ENCODE measurements at regions not wholly inside any gene's neighbourhood (a gene's known extent, or its start where the extent isn't known, plus 50 kb on each side); places are given as distances from the start of the nearest gene placed in this dataset.

DNA sequence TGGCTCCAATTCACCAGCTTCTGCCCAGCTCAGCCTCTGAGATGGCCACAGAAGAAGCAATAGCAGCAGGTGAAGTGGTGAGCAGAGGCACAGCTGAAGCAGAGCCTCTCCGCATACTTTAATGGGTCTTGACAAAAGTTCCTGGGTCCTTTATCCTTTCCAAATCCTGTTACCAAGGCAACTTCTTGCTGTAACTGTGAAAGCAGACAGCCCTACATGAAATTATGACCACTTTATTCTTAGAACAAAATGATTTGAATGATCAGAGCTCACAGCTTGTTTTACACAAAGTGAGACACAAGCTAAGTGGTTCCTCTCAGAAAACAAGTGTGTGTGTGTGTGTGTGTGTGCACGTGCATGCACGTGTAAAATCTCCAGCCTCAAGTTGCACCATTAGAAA, 245.6 kb downstream of the HTR7 start (continued):
- TF ChIP-seq, protein P1, sequence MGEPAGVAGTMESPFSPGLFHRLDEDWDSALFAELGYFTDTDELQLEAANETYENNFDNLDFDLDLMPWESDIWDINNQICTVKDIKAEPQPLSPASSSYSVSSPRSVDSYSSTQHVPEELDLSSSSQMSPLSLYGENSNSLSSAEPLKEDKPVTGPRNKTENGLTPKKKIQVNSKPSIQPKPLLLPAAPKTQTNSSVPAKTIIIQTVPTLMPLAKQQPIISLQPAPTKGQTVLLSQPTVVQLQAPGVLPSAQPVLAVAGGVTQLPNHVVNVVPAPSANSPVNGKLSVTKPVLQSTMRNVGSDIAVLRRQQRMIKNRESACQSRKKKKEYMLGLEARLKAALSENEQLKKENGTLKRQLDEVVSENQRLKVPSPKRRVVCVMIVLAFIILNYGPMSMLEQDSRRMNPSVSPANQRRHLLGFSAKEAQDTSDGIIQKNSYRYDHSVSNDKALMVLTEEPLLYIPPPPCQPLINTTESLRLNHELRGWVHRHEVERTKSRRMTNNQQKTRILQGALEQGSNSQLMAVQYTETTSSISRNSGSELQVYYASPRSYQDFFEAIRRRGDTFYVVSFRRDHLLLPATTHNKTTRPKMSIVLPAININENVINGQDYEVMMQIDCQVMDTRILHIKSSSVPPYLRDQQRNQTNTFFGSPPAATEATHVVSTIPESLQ (CRISPR knock-in tag; IDR thresholded peaks at IDR 0.05): no peak
- TF ChIP-seq KAT7 (CRISPR knock-in tag; IDR thresholded peaks at IDR 0.05; ENCODE audit: borderline replicate concordance) (no peak), GRHL2 (CRISPR knock-in tag; IDR thresholded peaks at IDR 0.05; ENCODE audit: insufficient replicate concordance, severe bottlenecking) (no peak)
- TF ChIP-seq, protein P2, sequence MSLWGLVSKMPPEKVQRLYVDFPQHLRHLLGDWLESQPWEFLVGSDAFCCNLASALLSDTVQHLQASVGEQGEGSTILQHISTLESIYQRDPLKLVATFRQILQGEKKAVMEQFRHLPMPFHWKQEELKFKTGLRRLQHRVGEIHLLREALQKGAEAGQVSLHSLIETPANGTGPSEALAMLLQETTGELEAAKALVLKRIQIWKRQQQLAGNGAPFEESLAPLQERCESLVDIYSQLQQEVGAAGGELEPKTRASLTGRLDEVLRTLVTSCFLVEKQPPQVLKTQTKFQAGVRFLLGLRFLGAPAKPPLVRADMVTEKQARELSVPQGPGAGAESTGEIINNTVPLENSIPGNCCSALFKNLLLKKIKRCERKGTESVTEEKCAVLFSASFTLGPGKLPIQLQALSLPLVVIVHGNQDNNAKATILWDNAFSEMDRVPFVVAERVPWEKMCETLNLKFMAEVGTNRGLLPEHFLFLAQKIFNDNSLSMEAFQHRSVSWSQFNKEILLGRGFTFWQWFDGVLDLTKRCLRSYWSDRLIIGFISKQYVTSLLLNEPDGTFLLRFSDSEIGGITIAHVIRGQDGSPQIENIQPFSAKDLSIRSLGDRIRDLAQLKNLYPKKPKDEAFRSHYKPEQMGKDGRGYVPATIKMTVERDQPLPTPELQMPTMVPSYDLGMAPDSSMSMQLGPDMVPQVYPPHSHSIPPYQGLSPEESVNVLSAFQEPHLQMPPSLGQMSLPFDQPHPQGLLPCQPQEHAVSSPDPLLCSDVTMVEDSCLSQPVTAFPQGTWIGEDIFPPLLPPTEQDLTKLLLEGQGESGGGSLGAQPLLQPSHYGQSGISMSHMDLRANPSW (CRISPR knock-in tag; conservative IDR thresholded peaks at IDR 0.05; ENCODE audit: low read depth): no peak

DNA sequence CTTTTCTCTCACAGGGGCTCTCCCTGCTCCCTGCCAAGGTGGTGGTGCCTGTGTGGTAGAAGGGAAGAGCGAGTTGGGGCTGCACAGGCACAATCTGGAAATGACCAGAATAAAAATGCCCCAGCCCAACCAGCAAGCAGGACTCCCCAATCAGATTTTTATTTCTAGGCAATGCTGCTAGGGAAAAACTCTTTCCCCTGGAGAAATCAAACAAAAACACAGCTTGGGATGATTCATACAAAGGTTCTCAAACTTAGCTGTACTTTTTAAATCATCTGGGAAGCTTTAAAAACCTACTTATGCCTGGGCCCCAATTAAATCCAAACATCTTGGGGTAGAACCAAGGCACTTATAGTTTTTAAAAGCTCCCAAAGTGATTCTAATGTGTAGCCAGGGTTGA, 243.2 kb downstream of the HTR7 start:
- Mint-ChIP-seq H3K36me3 (no peaks in the 10 kb centered on the region), H3K27ac (no peak overlapping the region), H3K4me1 (peaks cover 5% of the 10 kb centered on the region), H3K4me3 (no peak overlapping the region), H3K9me3 (peaks cover 4% of the 10 kb centered on the region; the same call in 1 of the 2 replicates), H3K27me3 (ENCODE audit: low read depth) (no peaks in the 10 kb centered on the region; the same call in 1 of the 2 replicates)
- ChIA-PET CTCF (interaction anchor here (1.6 kb wide), 1 partner anchor 21 kb away, joined by 4 read pairs; no protein-coding TSS in a partner anchor), POLR2A (no interaction called here)
- TF ChIP-seq, protein P3, sequence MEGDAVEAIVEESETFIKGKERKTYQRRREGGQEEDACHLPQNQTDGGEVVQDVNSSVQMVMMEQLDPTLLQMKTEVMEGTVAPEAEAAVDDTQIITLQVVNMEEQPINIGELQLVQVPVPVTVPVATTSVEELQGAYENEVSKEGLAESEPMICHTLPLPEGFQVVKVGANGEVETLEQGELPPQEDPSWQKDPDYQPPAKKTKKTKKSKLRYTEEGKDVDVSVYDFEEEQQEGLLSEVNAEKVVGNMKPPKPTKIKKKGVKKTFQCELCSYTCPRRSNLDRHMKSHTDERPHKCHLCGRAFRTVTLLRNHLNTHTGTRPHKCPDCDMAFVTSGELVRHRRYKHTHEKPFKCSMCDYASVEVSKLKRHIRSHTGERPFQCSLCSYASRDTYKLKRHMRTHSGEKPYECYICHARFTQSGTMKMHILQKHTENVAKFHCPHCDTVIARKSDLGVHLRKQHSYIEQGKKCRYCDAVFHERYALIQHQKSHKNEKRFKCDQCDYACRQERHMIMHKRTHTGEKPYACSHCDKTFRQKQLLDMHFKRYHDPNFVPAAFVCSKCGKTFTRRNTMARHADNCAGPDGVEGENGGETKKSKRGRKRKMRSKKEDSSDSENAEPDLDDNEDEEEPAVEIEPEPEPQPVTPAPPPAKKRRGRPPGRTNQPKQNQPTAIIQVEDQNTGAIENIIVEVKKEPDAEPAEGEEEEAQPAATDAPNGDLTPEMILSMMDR (IDR thresholded peaks at IDR 0.05): no peak
- TF ChIP-seq SOX15 (CRISPR knock-in tag; IDR thresholded peaks at IDR 0.05) (no peak), GRHL2 (CRISPR knock-in tag; IDR thresholded peaks at IDR 0.05; ENCODE audit: insufficient replicate concordance, severe bottlenecking) (no peak), ZNF671 (CRISPR knock-in tag; IDR thresholded peaks at IDR 0.05) (no peak), NR1H2 (CRISPR knock-in tag; IDR thresholded peaks at IDR 0.05) (no peak), OVOL2 (CRISPR knock-in tag; IDR thresholded peaks at IDR 0.05; ENCODE audit: borderline replicate concordance) (no peak), KAT7 (CRISPR knock-in tag; IDR thresholded peaks at IDR 0.05; ENCODE audit: borderline replicate concordance) (no peak), ESRRA (CRISPR knock-in tag; IDR thresholded peaks at IDR 0.05; ENCODE audit: borderline replicate concordance) (no peak), FOXJ3 (CRISPR knock-in tag; IDR thresholded peaks at IDR 0.05; ENCODE audit: borderline replicate concordance) (no peak)
- TF ChIP-seq, protein P4, sequence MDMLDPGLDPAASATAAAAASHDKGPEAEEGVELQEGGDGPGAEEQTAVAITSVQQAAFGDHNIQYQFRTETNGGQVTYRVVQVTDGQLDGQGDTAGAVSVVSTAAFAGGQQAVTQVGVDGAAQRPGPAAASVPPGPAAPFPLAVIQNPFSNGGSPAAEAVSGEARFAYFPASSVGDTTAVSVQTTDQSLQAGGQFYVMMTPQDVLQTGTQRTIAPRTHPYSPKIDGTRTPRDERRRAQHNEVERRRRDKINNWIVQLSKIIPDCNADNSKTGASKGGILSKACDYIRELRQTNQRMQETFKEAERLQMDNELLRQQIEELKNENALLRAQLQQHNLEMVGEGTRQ (CRISPR knock-in tag; IDR thresholded peaks at IDR 0.05): no peak
- TF ChIP-seq, protein P5, sequence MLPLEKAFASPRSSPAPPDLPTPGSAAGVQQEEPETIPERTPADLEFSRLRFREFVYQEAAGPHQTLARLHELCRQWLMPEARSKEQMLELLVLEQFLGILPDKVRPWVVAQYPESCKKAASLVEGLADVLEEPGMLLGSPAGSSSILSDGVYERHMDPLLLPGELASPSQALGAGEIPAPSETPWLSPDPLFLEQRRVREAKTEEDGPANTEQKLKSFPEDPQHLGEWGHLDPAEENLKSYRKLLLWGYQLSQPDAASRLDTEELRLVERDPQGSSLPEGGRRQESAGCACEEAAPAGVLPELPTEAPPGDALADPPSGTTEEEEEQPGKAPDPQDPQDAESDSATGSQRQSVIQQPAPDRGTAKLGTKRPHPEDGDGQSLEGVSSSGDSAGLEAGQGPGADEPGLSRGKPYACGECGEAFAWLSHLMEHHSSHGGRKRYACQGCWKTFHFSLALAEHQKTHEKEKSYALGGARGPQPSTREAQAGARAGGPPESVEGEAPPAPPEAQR (CRISPR knock-in tag; IDR thresholded peaks at IDR 0.05): no peak
- TF ChIP-seq, protein P6, sequence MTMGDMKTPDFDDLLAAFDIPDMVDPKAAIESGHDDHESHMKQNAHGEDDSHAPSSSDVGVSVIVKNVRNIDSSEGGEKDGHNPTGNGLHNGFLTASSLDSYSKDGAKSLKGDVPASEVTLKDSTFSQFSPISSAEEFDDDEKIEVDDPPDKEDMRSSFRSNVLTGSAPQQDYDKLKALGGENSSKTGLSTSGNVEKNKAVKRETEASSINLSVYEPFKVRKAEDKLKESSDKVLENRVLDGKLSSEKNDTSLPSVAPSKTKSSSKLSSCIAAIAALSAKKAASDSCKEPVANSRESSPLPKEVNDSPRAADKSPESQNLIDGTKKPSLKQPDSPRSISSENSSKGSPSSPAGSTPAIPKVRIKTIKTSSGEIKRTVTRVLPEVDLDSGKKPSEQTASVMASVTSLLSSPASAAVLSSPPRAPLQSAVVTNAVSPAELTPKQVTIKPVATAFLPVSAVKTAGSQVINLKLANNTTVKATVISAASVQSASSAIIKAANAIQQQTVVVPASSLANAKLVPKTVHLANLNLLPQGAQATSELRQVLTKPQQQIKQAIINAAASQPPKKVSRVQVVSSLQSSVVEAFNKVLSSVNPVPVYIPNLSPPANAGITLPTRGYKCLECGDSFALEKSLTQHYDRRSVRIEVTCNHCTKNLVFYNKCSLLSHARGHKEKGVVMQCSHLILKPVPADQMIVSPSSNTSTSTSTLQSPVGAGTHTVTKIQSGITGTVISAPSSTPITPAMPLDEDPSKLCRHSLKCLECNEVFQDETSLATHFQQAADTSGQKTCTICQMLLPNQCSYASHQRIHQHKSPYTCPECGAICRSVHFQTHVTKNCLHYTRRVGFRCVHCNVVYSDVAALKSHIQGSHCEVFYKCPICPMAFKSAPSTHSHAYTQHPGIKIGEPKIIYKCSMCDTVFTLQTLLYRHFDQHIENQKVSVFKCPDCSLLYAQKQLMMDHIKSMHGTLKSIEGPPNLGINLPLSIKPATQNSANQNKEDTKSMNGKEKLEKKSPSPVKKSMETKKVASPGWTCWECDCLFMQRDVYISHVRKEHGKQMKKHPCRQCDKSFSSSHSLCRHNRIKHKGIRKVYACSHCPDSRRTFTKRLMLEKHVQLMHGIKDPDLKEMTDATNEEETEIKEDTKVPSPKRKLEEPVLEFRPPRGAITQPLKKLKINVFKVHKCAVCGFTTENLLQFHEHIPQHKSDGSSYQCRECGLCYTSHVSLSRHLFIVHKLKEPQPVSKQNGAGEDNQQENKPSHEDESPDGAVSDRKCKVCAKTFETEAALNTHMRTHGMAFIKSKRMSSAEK (CRISPR knock-in tag; IDR thresholded peaks at IDR 0.05; ENCODE audit: borderline replicate concordance): no peak
- TF ChIP-seq, protein P7, sequence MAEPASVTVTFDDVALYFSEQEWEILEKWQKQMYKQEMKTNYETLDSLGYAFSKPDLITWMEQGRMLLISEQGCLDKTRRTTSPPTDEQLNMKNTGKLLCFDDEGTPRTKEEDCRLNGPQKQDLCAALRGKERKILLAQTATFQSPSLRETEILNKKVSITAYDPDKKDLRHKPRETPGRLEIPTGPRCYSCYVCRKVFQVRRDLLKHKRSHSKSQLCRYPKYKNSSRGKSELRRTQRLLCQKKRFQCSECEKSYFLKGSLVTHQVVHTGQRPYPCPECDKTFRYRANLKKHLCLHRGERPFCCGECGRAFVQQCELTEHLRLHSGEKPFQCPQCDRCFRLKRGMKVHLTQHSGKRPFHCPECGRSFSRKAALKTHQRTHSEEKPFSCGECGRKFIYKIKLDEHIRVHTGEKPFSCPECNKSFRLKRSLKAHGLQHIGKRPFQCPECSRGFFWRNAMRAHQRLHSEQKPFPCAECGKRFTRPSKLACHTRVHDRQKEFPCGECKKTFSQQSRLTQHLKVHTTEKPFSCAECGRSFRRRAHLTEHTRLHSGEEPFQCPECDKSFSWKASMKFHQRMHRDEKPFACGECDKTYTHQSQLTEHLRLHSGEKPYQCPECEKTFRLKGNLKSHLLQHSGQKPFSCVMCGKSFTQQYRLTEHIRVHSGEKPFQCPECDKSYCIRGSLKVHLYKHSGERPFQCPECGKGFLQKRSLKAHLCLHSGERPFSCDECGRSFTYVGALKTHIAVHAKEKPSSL (CRISPR knock-in tag; conservative IDR thresholded peaks at IDR 0.05): no peak
- no peak for ATAC-seq
- DNase-seq (ENCODE audit: low spot score): no peak

Measured in WTC11 (cell line).